KOPT-K1 (cell line): ENCODE measurements at regions not wholly inside any gene's neighbourhood (a gene's known extent, or its start where the extent isn't known, plus 50 kb on each side); places are given as distances from the start of the nearest gene placed in this dataset.
"Not testable (repeated sequence)": the region's sequence is repeated elsewhere in the genome, so short reads cannot be mapped to it uniquely, and the experiment has no call there.

ENCODE experiments used
- H3K27ac ChIP-seq: fragments of 200-600 bp; sonication (generic); 2 replicates; pipeline ENCODE4 v1.5.1; 2016; ENCODE audit warnings: antibody characterized with exemption, mild to moderate bottlenecking, low read depth, low read length; ENCODE audit not compliant: poor library complexity, severe bottlenecking
- H3K36me3 ChIP-seq: fragments of 200-600 bp; sonication (generic); 2 replicates; pipeline ENCODE4 v1.5.1; 2017; ENCODE audit warnings: antibody characterized with exemption, mild to moderate bottlenecking, low read length, moderate library complexity; ENCODE audit not compliant: insufficient read depth
- H3K9me3 ChIP-seq: fragments of 200-600 bp; sonication (generic); 2 replicates; pipeline ENCODE4 v1.5.1; 2017; ENCODE audit warnings: antibody characterized with exemption, low read length, mild to moderate bottlenecking; ENCODE audit not compliant: insufficient read depth, poor library complexity, severe bottlenecking

DNA sequence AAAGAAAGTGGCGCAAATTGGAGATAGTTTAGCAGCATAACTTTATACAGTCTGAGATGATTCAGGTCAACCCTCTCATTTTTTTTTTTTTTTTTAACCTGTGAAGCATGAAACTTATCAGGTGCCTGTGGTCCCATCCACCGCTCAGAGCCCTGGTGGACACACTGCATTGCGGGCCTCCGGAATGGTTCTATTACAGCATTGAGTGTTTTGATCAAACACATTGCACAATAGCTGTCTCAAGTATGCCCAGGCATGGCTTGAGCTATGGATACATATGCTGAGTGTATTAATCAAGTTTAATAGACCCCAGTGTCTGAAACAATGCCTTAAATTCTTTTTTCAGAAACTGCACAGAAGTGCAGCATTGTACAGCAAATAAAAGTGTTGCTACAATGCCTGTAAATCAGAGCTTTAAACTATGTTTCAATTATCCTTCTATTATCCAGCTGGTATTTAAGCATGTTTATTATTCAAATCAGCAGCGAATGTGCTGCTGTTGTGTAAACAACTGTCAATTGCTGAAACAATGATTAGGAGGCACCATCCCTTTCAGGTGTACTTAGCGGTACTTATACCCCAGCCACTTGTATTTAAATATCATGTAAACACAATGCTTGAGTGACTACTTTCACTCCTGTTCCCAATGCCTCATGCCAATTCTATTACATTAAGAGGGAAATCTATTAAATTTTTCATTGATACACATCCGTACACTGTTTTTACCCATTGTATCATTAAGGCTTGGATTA lies 456.6 kb downstream of the RPS6KC1 start:
- H3K9me3 ChIP-seq, result no peaks in the 10 kb centered on the region
- H3K27ac ChIP-seq, result no peak overlapping the region
- no peaks in the 10 kb centered on the region for H3K36me3 ChIP-seq

DNA sequence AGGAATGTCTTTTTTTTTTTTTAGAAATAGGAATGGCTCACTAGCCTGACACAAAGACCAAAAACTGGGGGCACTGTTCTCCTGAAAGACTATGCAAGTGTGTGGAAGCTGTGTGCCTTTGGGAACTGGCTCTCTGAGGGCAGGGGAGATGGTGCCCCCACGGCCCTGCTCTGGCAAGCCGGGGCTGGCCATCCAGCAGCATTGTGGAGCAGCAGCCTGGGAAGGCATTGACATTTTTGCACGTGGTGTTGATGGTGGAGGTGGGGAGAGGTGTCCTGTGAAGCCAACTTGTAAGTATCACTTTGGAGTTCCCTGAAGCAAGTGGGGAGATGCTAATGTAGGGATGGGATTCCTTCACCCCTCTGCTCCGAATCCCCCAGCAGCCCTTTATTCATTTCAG lies 460.1 kb downstream of the RPS6KC1 start:
- Histone ChIP-seq H3K36me3 (no peaks in the 10 kb centered on the region), H3K9me3 (no peaks in the 10 kb centered on the region), H3K27ac (no peak overlapping the region)

DNA sequence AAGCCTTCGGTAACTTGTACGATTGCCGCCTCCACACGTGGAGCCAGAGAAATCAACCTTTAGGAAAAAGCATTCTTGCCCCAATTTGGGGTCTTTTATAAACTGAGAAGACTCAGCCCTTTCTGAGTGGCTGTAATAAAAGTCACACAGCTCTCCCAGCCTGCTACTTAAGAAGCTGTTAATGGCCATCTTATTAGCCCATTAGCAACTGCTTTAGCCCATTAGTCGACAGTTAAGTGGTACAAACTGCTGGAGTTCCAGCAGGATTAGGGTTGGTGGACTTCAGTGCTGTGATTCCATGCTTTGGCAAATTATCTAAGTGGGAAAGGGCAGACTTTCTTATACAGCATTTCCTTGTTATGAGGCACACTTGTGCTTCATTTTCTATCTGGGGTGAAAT lies 461.3 kb downstream of the RPS6KC1 start:
- Histone ChIP-seq H3K9me3 (no peaks in the 10 kb centered on the region), H3K27ac (no peak overlapping the region), H3K36me3 (no peaks in the 10 kb centered on the region)

DNA sequence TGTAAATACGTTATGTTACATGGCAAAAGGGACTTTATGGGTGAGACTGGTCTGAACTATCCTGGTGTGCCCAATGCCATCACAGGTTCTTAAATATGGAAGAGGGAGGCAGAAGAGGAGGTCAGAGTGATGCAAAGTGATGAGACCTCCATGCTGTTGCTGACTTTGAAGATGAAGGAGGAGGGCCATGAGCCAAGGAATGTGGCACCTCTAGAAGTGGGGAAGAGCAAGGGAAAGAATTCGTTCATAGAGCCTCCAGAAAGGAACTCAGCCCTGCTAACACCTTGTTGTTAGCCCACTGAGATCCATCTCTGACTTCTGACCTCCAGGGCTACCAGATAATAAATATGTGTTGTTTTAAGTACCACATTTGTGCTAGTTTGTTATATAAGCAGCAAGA lies 462.0 kb downstream of the RPS6KC1 start:
- H3K36me3 ChIP-seq, result no peaks in the 10 kb centered on the region
- no peak overlapping the region for H3K27ac ChIP-seq
- H3K9me3 ChIP-seq, result no peaks in the 10 kb centered on the region

DNA sequence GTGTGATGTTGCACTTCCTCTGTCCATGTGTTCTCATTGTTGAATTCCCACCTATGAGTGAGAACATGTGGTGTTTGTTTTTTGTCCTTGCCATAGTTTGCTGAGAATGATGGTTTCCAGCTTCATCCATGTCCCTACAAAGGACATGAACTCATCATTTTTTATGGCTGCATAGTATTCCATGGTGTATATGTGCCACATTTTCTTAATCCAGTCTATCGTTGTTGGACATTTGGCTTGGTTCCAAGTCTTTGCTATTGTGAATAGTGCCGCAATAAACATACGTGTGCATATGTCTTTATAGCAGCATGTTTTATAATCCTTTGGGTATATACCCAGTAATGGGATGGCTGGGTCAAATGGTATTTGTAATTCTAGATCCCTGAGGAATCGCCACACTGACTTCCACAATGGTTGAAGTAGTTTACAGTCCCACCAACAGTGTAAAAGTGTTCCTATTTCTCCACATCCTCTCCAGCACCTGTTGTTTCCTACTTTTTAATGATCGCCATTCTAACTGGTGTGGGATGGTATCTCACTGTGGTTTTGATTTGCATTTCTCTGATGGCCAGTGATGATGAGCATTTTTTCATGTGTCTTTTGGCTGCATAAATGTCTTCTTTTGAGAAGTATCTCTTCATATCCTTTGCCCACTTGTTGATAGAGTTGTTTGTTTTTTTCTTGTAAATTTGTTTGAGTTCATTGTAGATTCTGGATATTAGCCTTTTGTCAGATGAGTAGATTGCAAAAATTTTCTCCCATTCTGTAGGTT lies 463.6 kb downstream of the RPS6KC1 start:
- H3K27ac ChIP-seq, H3K36me3 ChIP-seq, H3K9me3 ChIP-seq: not testable (repeated sequence)

DNA sequence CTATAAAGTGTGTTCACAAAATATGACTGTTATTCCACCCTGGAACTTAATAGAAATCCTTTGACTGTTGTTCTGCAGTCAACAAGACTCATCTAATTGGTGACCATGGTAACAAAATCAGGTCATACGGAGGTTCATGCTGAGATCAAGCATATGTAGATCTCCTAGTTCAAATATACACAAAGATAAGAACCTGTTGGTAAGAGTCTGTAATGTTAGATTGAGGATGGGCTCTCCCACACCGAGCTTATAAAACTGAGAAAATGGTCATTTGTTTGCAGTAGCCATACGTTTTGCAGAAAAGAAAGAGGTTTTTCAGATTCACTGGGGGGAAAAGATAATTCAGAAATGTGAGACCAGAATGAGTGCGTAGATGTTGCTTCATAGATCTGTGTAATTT lies 468.1 kb downstream of the RPS6KC1 start:
- Histone ChIP-seq H3K9me3 (no peaks in the 10 kb centered on the region), H3K27ac (no peak overlapping the region)

DNA sequence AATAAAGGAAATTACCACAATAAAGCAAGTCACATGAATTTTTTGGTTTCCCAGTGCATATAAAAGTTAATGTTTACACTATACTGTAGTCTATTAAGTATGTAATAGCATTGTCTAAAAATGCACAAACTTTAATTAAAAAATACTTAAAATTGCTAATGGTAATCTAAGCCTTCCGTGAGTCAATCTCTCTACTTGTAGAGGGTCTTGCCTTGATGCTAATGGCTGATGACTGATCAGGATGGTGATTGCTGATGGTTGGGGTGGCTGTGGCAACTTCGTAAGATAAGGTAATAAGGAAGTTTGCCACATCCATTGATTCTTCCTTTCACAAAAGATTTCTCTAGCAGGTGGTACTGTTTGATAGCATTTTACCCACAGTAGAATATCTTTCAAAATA lies 466.6 kb upstream of the PROX1 start:
- Histone ChIP-seq H3K36me3 (no peaks in the 10 kb centered on the region), H3K27ac (no peak overlapping the region)

More for the DNA sequence above, 468.1 kb downstream of the RPS6KC1 start:
- no peaks in the 10 kb centered on the region for H3K36me3 ChIP-seq

DNA sequence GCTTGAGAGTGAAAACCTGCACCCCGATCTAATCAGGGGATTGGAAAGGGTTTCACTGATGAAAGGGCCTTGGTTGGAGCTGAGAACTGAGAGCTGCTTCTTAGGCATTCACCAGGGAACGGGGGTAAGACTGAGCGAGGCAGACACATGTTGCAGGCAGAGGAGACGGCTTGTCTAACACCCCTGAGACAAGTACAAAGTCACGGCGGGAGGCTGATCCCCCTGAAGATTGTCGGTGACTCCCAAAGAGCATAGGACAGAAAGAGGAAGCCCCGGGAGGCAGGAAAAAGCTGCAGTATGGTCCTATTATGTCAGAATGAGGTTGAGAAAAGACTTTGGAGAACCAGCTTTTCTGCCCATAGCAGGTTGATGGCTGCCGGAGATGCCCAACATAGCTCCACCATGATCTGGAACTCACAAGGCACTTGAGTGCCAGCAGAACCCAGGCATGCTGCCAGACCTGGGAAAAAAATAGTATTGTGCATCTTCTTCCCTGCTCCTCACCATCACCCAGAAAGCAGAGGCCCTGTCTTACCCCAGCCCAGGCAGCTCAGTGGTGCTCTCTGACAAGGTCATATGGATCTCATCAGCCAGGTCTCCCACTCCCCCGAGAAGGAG lies 463.9 kb upstream of the PROX1 start:
- no peaks in the 10 kb centered on the region for H3K9me3 ChIP-seq
- no peak overlapping the region for H3K27ac ChIP-seq
- no peaks in the 10 kb centered on the region for H3K36me3 ChIP-seq

More for the DNA sequence above, 466.6 kb upstream of the PROX1 start:
- H3K9me3 ChIP-seq, result no peaks in the 10 kb centered on the region

DNA sequence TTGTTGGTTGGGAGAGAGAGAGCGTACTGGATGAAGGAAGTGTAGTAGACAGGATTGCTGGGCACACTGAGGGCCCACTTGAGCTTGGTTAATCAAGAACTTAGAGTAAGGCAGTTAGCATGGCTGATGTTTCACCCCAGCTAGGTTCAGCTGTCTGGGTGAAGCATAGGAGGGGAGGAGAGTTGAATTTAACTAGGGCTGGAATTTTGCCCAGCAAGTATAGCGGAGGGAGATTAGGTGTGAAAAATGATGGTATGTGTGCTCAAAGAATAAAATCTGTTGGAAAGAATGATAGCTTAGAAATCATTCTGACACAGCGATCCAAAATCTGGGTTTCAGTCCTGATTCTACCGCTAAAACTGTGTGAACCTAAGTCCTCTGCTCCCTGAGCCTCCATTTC lies 461.5 kb upstream of the PROX1 start:
- no peaks in the 10 kb centered on the region for H3K36me3 ChIP-seq
- no peaks in the 10 kb centered on the region for H3K9me3 ChIP-seq
- H3K27ac ChIP-seq, result no peak overlapping the region

DNA sequence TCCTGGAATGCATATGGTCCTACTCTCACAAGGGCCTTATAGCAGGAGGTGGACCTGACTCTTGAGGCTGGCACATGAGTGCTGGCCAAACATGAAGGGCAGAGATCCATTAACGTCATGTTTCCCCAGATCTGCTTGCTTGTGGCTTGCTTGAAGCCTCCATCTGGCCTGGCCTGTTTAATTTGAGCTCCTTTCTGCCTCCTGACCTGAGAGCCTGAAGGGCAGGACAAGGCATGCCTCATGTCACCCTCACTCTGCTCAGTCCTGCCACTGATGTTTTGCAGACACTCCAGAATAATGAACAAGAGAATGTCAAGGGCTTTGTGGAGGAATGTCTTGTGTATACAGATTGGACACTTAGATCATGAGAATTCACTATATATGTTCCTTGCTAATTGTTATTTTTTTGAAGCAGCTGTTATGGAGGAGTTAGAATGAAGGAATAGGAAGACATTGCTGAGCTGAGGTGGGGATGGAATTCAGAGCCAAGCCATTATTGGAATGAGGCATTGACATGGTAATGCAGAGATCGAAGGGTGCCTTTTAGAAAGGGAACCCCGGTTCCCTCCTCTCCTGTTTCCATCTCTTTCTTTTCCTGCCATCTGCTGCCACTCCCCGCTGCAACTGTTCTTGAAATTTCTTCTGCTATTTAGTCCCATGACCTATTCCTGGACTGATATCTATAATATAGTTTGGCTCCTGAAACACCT lies 457.0 kb upstream of the PROX1 start:
- H3K36me3 ChIP-seq, result no peaks in the 10 kb centered on the region
- no peaks in the 10 kb centered on the region for H3K9me3 ChIP-seq
- no peak overlapping the region for H3K27ac ChIP-seq

DNA sequence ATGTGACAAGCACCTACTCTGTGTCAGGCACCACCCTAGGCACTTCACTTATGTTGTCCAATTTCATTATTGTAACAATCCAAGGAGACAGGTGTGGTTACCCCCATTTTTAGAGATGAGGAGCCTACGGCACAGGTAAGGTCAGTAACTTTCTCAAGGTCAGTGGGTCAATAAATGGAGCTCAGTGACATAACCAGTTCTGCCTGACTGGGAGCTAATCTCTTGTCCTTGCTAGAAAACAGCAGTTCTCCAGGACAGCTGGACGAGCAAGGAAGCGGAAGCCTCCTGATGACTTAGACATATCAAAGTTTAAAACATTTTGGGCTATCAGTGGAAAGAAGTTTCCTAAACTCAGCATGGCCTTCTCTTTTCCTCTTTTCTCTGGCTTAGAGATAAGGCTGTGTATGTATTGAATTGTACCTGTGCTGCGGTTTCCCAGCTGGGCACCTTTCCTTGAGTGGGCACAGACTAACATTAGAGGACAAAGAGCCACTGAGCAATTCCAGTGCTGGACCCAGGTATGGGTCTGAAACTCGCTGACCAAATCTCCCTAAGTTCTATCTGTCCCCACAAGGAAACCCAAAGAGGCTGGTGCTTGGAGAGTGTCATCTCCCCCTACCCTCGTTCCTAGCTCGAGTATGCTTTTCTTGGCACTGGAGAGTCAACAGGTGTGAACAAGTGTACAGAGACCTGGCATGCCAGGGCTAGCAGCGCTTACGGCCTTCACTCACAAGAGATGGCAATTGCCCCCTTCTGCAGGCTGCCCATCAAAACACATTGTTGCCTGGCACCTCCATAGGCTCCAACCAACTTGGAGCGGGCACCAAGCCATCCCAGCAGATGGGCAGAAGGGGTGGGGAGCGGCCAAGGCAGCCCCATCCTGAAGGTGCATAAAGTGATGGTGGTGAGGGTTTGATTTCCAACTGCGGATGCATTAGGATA lies 456.1 kb upstream of the PROX1 start:
- H3K36me3 ChIP-seq, result no peaks in the 10 kb centered on the region
- no peaks in the 10 kb centered on the region for H3K9me3 ChIP-seq
- no peak overlapping the region for H3K27ac ChIP-seq

DNA sequence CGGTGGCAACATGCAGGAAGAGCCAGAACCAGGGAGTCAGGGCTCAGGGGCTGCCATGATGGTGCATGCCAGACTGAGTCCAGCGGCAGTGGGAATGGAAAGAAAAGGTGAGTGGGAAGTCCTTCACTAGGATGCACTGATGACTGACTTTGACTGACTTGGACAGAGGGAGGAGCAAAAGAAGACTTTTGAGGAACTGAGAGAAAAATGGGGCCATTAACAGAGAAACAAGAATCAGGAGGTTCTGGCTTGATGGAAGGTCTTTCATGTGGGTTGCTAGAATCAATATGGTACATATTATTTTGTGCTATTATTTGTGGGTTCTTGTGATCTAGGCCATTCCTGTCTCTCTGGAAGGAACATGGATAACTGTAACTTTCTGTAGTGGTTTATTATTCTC lies 454.6 kb upstream of the PROX1 start:
- Histone ChIP-seq H3K36me3 (no peaks in the 10 kb centered on the region), H3K9me3 (no peaks in the 10 kb centered on the region), H3K27ac (no peak overlapping the region)

DNA sequence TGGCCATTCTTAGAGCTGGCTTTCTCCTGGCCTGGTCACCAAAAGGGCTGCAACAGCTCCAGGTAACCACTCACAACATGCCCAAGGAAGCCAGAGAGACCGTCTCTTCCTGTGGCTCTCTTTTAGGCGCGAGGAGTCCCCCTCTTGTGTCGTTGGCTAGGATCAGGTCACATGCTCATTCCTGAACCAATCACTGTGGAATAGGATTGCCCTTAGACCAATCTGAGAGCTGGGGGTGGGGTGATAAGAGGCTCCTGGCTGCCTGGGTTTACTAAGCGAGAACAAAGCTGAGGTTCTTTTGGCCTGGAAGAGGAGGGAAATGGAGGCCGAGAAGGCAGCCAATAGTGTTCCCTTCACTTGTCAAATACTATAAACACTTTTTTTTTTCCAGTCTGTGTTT lies 452.1 kb upstream of the PROX1 start:
- Histone ChIP-seq H3K9me3 (no peaks in the 10 kb centered on the region), H3K36me3 (no peaks in the 10 kb centered on the region)

DNA sequence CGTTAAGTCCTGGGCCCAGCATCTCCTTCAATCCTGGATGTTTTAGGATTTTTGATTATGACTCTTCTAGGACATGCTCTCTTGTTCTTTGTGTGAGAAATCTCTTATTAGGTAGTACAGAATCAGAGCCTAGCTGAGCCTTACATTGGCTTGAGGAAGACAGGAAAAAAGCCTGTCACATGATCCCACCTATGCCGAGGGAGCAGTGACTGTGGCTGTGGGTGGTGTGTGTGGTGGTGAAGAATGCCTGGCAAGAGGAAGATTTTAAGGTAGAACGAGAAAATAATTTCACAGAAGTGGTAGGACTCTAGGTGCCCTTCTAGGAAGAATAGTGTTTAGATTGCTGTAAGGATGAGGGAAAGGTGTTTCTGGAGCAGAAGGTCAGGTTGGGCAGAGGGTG lies 449.5 kb upstream of the PROX1 start:
- no peaks in the 10 kb centered on the region for H3K36me3 ChIP-seq
- H3K27ac ChIP-seq, result no peak overlapping the region
- H3K9me3 ChIP-seq, result no peaks in the 10 kb centered on the region

More for the DNA sequence above, 452.1 kb upstream of the PROX1 start:
- no peak overlapping the region for H3K27ac ChIP-seq
